HG03521 (cell line): ENCODE measurements at regions not wholly inside any gene's neighbourhood (a gene's known extent, or its start where the extent isn't known, plus 50 kb on each side); places are given as distances from the start of the nearest gene placed in this dataset.

Experiments used
- ATAC-seq: cut with Tn5 transposase; IDR thresholded peaks from one replicate; pipeline ENCODE4 v1.9.1; 2021; ENCODE audit warnings: mild to moderate bottlenecking, moderate library complexity; ENCODE audit not compliant: unreplicated experiment

GRCh38 chr16:73764321-73764720, 532.3 kb upstream of the PSMD7 start:
- ATAC-seq, result no peak

- no peak for ATAC-seq
These were observed 540.1 kb upstream of the PSMD7 start for GRCh38 chr16:73756289-73757178.

- ATAC-seq, result no peak
These were observed 542.7 kb upstream of the PSMD7 start for GRCh38 chr16:73753931-73754330.

- no peak for ATAC-seq
These were observed 546.0 kb upstream of the PSMD7 start for GRCh38 chr16:73750639-73751038.

- no peak for ATAC-seq
These were observed 549.3 kb upstream of the PSMD7 start for GRCh38 chr16:73747328-73747727.

- no peak for ATAC-seq
These were observed 550.1 kb upstream of the PSMD7 start for GRCh38 chr16:73746554-73746953.

GRCh38 chr16:73743665-73744496, 552.7 kb upstream of the PSMD7 start:
- no peak for ATAC-seq

- ATAC-seq, result no peak
These were observed 557.4 kb upstream of the PSMD7 start for GRCh38 chr16:73739049-73739769.

GRCh38 chr16:73738266-73738665, 558.3 kb upstream of the PSMD7 start:
- ATAC-seq, result no peak

- no peak for ATAC-seq
These were observed 559.0 kb upstream of the PSMD7 start for GRCh38 chr16:73737637-73738036.

- no peak for ATAC-seq
These were observed 560.7 kb upstream of the PSMD7 start for GRCh38 chr16:73735954-73736353.

- no peak for ATAC-seq
These were observed 561.6 kb upstream of the PSMD7 start for GRCh38 chr16:73735018-73735417.

- no peak for ATAC-seq
These were observed 563.9 kb upstream of the PSMD7 start for GRCh38 chr16:73732681-73733080.

- no peak for ATAC-seq
These were observed 564.5 kb upstream of the PSMD7 start for GRCh38 chr16:73732143-73732542.

- ATAC-seq, result no peak
These were observed 566.0 kb upstream of the PSMD7 start for GRCh38 chr16:73730481-73731090.

GRCh38 chr16:73725156-73725555, 571.5 kb upstream of the PSMD7 start:
- ATAC-seq, result no peak

GRCh38 chr16:73724503-73724902, 572.1 kb upstream of the PSMD7 start:
- no peak for ATAC-seq

- no peak for ATAC-seq
These were observed 579.2 kb upstream of the PSMD7 start for GRCh38 chr16:73717266-73717974.

- no peak for ATAC-seq
These were observed 581.6 kb upstream of the PSMD7 start for GRCh38 chr16:73714976-73715375.

GRCh38 chr16:73713778-73714495, 582.7 kb upstream of the PSMD7 start:
- no peak for ATAC-seq
